Renal cortex interstitium (tissue), 11 donors: ENCODE measurements at regions not wholly inside any gene's neighbourhood (a gene's known extent, or its start where the extent isn't known, plus 50 kb on each side); places are given as distances from the start of the nearest gene placed in this dataset.
A peak's percentile ranks its signal among the peaks of the same experiment; 100 is the strongest.

Experiments used
- DNase-seq, 11 donors: peaks; one replicate each; pipeline ENCODE4 v3.0.0-alpha.2; 2013; ENCODE audit warnings: low read depth in 9 of 11, low spot score in 4 of 11; ENCODE audit errors: extremely low read depth in 1 of 11

GRCh38 chr13:34640993-34641330, 301.1 kb upstream of the NBEA start:
- no peak for DNase-seq

- DNase-seq, result no peak
Measured at GRCh38 chr13:34647379-34648150, 294.5 kb upstream of the NBEA start.

GRCh38 chr13:34654203-34654602, 287.9 kb upstream of the NBEA start:
- no peak for DNase-seq

- DNase-seq, result no peak
Measured at GRCh38 chr13:34654647-34655046, 287.4 kb upstream of the NBEA start.

- DNase-seq, result no peak
Measured at GRCh38 chr13:34655554-34655953, 286.5 kb upstream of the NBEA start.

- DNase-seq, result no peak
Measured at GRCh38 chr13:34657716-34658115, 284.4 kb upstream of the NBEA start.

GRCh38 chr13:34667286-34668218, 274.5 kb upstream of the NBEA start:
- DNase-seq, result no peak

GRCh38 chr13:34671137-34671536, 270.9 kb upstream of the NBEA start:
- DNase-seq, result no peak

GRCh38 chr13:34672631-34673030, 269.4 kb upstream of the NBEA start:
- DNase-seq, result no peak

- DNase-seq, result no peak
Measured at GRCh38 chr13:34675626-34676025, 266.4 kb upstream of the NBEA start.

- DNase-seq, result no peak
Measured at GRCh38 chr13:34678154-34678553, 263.9 kb upstream of the NBEA start.

- DNase-seq, result no peak
Measured at GRCh38 chr13:34681405-34681955, 260.6 kb upstream of the NBEA start.

GRCh38 chr13:34695063-34695462, 247.0 kb upstream of the NBEA start:
- no peak for DNase-seq

GRCh38 chr13:34696296-34696695, 245.8 kb upstream of the NBEA start:
- no peak for DNase-seq

GRCh38 chr13:34696741-34697140, 245.3 kb upstream of the NBEA start:
- no peak for DNase-seq

- DNase-seq, result no peak
Measured at GRCh38 chr13:34698945-34699344, 243.1 kb upstream of the NBEA start.

- DNase-seq, result no peak
Measured at GRCh38 chr13:34700155-34700554, 241.9 kb upstream of the NBEA start.

- no peak for DNase-seq
Measured at GRCh38 chr13:34701919-34702318, 240.2 kb upstream of the NBEA start.

- peak in 3 of 11 donors; percentile 12 to 48 (median 41) for DNase-seq
Measured at GRCh38 chr13:34708566-34709313, 233.3 kb upstream of the NBEA start.
